RPMI8226 (cell line): ENCODE measurements at regions not wholly inside any gene's neighbourhood (a gene's known extent, or its start where the extent isn't known, plus 50 kb on each side); places are given as distances from the start of the nearest gene placed in this dataset.

Experiments used
- DNase-seq: peaks from one replicate; pipeline ENCODE4 v3.0.0-alpha.2; 2015

GRCh38 chr5:16013334-16014065, 166.1 kb downstream of the MARCHF11 start:
- DNase-seq: no peak

- DNase-seq: no peak
These were observed 170.3 kb downstream of the MARCHF11 start for GRCh38 chr5:16009256-16009655.

GRCh38 chr5:16007750-16008415, 171.7 kb downstream of the MARCHF11 start:
- DNase-seq: no peak

- DNase-seq: no peak
These were observed 174.4 kb downstream of the MARCHF11 start for GRCh38 chr5:16005225-16005624.

GRCh38 chr5:16000056-16000455, 179.5 kb downstream of the MARCHF11 start:
- no peak for DNase-seq

GRCh38 chr5:15995341-15996052, 184.1 kb downstream of the MARCHF11 start:
- peak; percentile 3 for DNase-seq

GRCh38 chr5:15993919-15994318, 185.7 kb downstream of the MARCHF11 start:
- DNase-seq: no peak

GRCh38 chr5:15993334-15993733, 186.3 kb downstream of the MARCHF11 start:
- DNase-seq: no peak

GRCh38 chr5:15992918-15993317, 186.7 kb downstream of the MARCHF11 start:
- no peak for DNase-seq

- no peak for DNase-seq
These were observed 188.0 kb downstream of the MARCHF11 start for GRCh38 chr5:15991586-15991985.
